HepG2 (cell line): ENCODE measurements at regions not wholly inside any gene's neighbourhood (a gene's known extent, or its start where the extent isn't known, plus 50 kb on each side); places are given as distances from the start of the nearest gene placed in this dataset.

Experiments
- ARNTL ChIP-seq: sonication (generic); formaldehyde crosslinking; IDR thresholded peaks from 2 replicates; pipeline ENCODE4 v1.4.0; 2020; ENCODE audit warnings: mild to moderate bottlenecking, missing genetic modification reagents
- KDM6A ChIP-seq: IDR thresholded peaks from 2 replicates; pipeline ENCODE4 v1.6.1; 2016; ENCODE audit warnings: low read depth
- NFIB ChIP-seq: sonication (generic); formaldehyde crosslinking; IDR thresholded peaks from 2 replicates; pipeline ENCODE4 v1.9.0; 2021; ENCODE audit warnings: missing genetic modification reagents, mild to moderate bottlenecking, borderline replicate concordance
- RFX5 ChIP-seq: IDR thresholded peaks from 2 replicates; pipeline ENCODE4 v1.6.1; 2011; ENCODE audit warnings: low read depth, low read length, improper control_type of control experiment
- ZNF136 ChIP-seq: sonication (generic); formaldehyde crosslinking; IDR thresholded peaks from 2 replicates; pipeline ENCODE4 v1.8.1; 2022; ENCODE audit warnings: low read depth, mild to moderate bottlenecking, moderate library complexity, missing genetic modification reagents
- TF ChIP-seq, protein P1 (sequence below): sonication (generic); formaldehyde crosslinking; IDR thresholded peaks from 2 replicates; pipeline ENCODE4 v1.4.0; 2020; ENCODE audit warnings: low read depth, mild to moderate bottlenecking, missing genetic modification reagents
- TF ChIP-seq, protein P2 (sequence below): sonication (generic); formaldehyde crosslinking; IDR thresholded peaks from 2 replicates; pipeline ENCODE4 v1.9.0; 2021; ENCODE audit warnings: missing genetic modification reagents, borderline replicate concordance
- TF ChIP-seq, protein P3 (sequence below), 2 experiments: sonication (generic) in 1 of 2; formaldehyde crosslinking in 1 of 2; IDR thresholded peaks; 2 replicates each; pipeline versions ENCODE4 v1.4.0 to v1.6.1; 2018 to 2020; ENCODE audit warnings: missing genetic modification reagents in 2 of 2, borderline replicate concordance in 1 of 2, low read depth in 1 of 2, mild to moderate bottlenecking in 1 of 2, missing biosample characterization in 1 of 2
- TF ChIP-seq, protein P4 (sequence below): sonication (generic); formaldehyde crosslinking; IDR thresholded peaks from 2 replicates; pipeline ENCODE4 v1.5.0; 2020; ENCODE audit warnings: missing genetic modification reagents
- TF ChIP-seq, protein P5 (sequence below): sonication (generic); formaldehyde crosslinking; IDR thresholded peaks from 2 replicates; pipeline ENCODE4 v1.5.0; 2020; ENCODE audit warnings: mild to moderate bottlenecking, missing genetic modification reagents

DNA sequence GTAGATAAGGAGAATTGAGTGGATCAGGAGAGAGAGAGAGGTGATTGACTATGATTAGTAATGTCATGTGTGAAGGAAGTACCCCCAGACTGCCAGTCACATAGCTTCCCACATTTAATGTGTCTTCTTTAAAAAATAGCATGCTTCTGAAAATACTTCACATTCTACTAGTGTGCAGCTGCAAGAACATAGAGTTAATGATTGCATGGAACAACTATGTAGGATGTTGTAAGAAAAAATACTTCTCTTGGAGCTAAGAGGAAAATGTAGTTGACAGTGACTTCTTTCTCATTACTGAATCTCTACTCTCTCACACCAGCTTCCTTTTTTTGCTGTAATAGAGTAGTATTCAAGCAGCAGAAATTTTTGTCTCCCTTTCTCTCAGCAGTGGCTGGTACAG is 1016.2 kb downstream of the NLGN4Y start (continued):
- TF ChIP-seq, protein P1, sequence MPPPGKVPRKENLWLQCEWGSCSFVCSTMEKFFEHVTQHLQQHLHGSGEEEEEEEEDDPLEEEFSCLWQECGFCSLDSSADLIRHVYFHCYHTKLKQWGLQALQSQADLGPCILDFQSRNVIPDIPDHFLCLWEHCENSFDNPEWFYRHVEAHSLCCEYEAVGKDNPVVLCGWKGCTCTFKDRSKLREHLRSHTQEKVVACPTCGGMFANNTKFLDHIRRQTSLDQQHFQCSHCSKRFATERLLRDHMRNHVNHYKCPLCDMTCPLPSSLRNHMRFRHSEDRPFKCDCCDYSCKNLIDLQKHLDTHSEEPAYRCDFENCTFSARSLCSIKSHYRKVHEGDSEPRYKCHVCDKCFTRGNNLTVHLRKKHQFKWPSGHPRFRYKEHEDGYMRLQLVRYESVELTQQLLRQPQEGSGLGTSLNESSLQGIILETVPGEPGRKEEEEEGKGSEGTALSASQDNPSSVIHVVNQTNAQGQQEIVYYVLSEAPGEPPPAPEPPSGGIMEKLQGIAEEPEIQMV = no peak
- TF ChIP-seq RFX5 = no peak
- TF ChIP-seq, protein P2, sequence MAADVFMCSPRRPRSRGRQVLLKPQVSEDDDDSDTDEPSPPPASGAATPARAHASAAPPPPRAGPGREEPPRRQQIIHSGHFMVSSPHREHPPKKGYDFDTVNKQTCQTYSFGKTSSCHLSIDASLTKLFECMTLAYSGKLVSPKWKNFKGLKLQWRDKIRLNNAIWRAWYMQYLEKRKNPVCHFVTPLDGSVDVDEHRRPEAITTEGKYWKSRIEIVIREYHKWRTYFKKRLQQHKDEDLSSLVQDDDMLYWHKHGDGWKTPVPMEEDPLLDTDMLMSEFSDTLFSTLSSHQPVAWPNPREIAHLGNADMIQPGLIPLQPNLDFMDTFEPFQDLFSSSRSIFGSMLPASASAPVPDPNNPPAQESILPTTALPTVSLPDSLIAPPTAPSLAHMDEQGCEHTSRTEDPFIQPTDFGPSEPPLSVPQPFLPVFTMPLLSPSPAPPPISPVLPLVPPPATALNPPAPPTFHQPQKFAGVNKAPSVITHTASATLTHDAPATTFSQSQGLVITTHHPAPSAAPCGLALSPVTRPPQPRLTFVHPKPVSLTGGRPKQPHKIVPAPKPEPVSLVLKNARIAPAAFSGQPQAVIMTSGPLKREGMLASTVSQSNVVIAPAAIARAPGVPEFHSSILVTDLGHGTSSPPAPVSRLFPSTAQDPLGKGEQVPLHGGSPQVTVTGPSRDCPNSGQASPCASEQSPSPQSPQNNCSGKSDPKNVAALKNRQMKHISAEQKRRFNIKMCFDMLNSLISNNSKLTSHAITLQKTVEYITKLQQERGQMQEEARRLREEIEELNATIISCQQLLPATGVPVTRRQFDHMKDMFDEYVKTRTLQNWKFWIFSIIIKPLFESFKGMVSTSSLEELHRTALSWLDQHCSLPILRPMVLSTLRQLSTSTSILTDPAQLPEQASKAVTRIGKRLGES (CRISPR knock-in tag) = no peak
- TF ChIP-seq, protein P3, sequence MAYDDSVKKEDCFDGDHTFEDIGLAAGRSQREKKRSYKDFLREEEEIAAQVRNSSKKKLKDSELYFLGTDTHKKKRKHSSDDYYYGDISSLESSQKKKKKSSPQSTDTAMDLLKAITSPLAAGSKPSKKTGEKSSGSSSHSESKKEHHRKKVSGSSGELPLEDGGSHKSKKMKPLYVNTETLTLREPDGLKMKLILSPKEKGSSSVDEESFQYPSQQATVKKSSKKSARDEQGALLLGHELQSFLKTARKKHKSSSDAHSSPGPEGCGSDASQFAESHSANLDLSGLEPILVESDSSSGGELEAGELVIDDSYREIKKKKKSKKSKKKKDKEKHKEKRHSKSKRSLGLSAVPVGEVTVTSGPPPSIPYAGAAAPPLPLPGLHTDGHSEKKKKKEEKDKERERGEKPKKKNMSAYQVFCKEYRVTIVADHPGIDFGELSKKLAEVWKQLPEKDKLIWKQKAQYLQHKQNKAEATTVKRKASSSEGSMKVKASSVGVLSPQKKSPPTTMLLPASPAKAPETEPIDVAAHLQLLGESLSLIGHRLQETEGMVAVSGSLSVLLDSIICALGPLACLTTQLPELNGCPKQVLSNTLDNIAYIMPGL (CRISPR knock-in tag; IDR thresholded peaks at IDR 0.05; ENCODE audit: borderline replicate concordance in 1 of 2, low read depth in 1 of 2) = no peak
- no peak for TF ChIP-seq ZNF136 (CRISPR knock-in tag)
- TF ChIP-seq, protein P4, sequence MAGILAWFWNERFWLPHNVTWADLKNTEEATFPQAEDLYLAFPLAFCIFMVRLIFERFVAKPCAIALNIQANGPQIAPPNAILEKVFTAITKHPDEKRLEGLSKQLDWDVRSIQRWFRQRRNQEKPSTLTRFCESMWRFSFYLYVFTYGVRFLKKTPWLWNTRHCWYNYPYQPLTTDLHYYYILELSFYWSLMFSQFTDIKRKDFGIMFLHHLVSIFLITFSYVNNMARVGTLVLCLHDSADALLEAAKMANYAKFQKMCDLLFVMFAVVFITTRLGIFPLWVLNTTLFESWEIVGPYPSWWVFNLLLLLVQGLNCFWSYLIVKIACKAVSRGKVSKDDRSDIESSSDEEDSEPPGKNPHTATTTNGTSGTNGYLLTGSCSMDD (CRISPR knock-in tag) = no peak
- TF ChIP-seq KDM6A (CRISPR knock-in tag) = no peak
- TF ChIP-seq NFIB (CRISPR knock-in tag) = no peak
- TF ChIP-seq ARNTL (CRISPR knock-in tag) = no peak
- TF ChIP-seq, protein P5, sequence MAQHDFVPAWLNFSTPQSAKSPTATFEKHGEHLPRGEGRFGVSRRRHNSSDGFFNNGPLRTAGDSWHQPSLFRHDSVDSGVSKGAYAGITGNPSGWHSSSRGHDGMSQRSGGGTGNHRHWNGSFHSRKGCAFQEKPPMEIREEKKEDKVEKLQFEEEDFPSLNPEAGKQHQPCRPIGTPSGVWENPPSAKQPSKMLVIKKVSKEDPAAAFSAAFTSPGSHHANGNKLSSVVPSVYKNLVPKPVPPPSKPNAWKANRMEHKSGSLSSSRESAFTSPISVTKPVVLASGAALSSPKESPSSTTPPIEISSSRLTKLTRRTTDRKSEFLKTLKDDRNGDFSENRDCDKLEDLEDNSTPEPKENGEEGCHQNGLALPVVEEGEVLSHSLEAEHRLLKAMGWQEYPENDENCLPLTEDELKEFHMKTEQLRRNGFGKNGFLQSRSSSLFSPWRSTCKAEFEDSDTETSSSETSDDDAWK (CRISPR knock-in tag) = no peak
- TF ChIP-seq, all 625 proteins: peak for 0
